ENCODE measurements at regions not wholly inside any gene's neighbourhood (a gene's known extent, or its start where the extent isn't known, plus 50 kb on each side); places are given as distances from the start of the nearest gene placed in this dataset.

DNA sequence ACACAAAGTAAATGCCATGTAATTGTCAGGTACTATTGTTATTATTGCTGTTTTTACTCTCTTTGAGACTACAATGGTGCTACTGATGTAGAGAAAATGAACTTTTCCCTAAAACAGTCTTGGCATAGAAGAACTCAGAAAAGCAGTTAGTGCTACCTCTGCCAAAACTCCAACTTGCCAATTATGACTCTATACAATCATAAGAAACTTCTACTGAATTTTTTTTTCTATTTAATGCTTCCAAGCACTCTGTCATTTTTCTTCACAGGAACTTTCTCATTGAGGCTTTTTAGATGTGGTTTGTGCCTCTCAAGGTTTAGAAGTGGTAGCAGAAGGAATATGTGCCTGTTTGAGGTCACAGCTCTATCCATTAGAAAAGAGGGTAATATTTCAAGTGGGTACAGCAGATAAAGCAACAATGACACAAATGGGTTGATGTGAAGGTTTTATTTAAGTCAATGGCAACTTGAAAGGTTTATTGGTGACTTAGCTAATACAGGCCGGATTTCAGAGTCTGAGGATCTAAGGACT, 64.0 kb upstream of the FERD3L start:
- DNase-seq (ENCODE audit: low spot score): no peak

DNA sequence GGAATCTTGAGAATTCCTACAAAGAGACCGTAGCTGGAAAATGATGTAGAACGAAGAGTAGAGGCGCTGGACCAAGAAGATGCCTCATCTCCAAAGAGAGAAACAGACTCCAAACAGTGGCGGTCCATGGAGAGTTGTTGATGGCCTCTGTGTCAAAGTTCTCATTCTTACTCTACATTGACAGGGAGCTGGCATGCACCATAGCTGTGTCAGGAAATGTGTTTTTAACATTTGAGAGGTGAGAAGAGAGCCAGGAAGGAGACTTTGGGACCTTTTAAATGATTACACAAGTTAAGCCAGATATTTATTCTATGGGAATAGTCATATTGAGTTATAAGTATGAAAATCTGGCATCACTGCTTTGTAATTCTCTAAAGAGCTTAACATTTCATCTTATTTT, 61.5 kb upstream of the FERD3L start:
- no peak for DNase-seq (ENCODE audit: low spot score)

DNA sequence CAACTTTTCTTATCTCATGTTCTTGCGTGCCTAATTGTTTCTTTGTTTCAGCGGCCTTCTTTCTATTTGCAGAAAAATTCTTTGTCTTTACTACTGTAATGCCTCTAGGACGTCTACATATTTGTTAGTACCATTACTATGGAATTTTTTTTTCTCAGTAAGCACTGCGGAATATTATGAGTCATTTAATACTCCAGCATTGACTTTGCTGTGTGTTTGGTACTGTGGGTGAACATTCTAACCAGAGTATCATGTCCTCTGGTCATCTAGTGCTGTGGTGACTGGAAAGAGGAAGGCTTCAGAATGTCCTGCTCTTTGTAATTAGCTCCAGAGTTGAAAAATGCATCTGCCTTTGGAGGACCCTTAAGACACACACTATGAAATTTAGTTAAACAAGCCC, 58.5 kb upstream of the FERD3L start:
- DNase-seq (ENCODE audit: low spot score): no peak

DNA sequence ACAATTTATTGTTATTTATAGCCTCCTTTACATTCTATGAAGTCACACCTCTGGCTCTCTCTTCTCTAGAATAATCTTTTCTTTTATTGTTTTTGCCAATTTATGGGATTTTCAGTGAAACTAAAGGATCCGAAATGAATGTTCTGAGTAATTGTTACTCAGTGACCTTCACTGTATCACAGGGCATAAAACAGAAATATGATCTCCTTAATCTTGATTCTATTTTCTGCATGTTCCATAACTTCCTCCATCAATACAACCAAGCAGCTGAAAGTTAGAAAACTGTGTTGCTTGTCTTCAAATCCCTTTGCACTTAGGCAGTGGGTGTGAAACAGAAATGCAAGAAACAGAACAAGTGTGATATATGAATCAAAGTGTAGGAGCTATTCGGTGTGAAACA, 57.4 kb upstream of the FERD3L start:
- DNase-seq (ENCODE audit: low spot score): no peak
